Natural killer cell (primary cell): ENCODE measurements at regions not wholly inside any gene's neighbourhood (a gene's known extent, or its start where the extent isn't known, plus 50 kb on each side); places are given as distances from the start of the nearest gene placed in this dataset.
A peak's percentile ranks its signal among the peaks of the same experiment; 100 is the strongest.

Experiments used
- ATAC-seq, 3 donors: fragments of 150-1000 bp in 2 of 3; fragments of 200-7000 bp in 1 of 3; cut with Tn5 transposase; 1 replicate in 1 of 3; 2 replicates in 2 of 3; pipeline ENCODE4 v1.10.0; 2021; ENCODE audit warnings: mild to moderate bottlenecking in 2 of 3, moderate library complexity in 2 of 3
- DNase-seq, 2 donors: peaks; one replicate each; pipeline versions ENCODE4 v3.0.0 to v3.0.0-alpha.2; 2013 to 2021; ENCODE audit warnings: mixed read lengths in 1 of 2
- H3K27ac ChIP-seq: one replicate; pipeline ENCODE4 v1.5.1; 2013; ENCODE audit warnings: mild to moderate bottlenecking, low read length
- H3K27me3 ChIP-seq: one replicate; pipeline ENCODE4 v1.6.1; 2013; ENCODE audit warnings: low read length; ENCODE audit not compliant: control insufficient read depth, insufficient read depth
- H3K36me3 ChIP-seq: one replicate; pipeline ENCODE4 v1.6.1; 2013; ENCODE audit warnings: low read length; ENCODE audit not compliant: control insufficient read depth, insufficient read depth
- H3K4me1 ChIP-seq: one replicate; pipeline ENCODE4 v1.6.1; 2013; ENCODE audit warnings: low read length; ENCODE audit not compliant: control insufficient read depth, insufficient read depth
- H3K4me3 ChIP-seq: one replicate; pipeline ENCODE4 v1.5.1; 2013; ENCODE audit warnings: low read length
- H3K9me3 ChIP-seq: one replicate; pipeline ENCODE4 v1.6.1; 2013; ENCODE audit warnings: low read length; ENCODE audit not compliant: control insufficient read depth, insufficient read depth
- H3K27ac Mint-ChIP-seq, 2 donors: one replicate each; pipeline ENCODE4 v1.8.0; 2022; ENCODE audit warnings: mild to moderate bottlenecking in 2 of 2, mixed read lengths in 2 of 2, moderate library complexity in 1 of 2
- H3K27me3 Mint-ChIP-seq, 2 donors: one replicate each; pipeline ENCODE4 v1.8.0; 2022; ENCODE audit warnings: low read depth in 2 of 2, mixed read lengths in 2 of 2
- H3K36me3 Mint-ChIP-seq: one replicate; pipeline ENCODE4 v1.8.0; 2022; ENCODE audit warnings: mixed read lengths
- H3K4me1 Mint-ChIP-seq, 2 donors: one replicate each; pipeline ENCODE4 v1.8.0; 2022; ENCODE audit warnings: mixed read lengths in 2 of 2
- H3K4me3 Mint-ChIP-seq: one replicate; pipeline ENCODE4 v1.8.0; 2022; ENCODE audit warnings: mild to moderate bottlenecking, moderate library complexity, mixed read lengths
- H3K9me3 Mint-ChIP-seq, 2 donors: one replicate each; pipeline ENCODE4 v1.8.0; 2022; ENCODE audit warnings: mixed read lengths in 2 of 2
- WGBS: methylation state at CpG from one replicate; pipeline ENCODE4 v1.1.7; 2013; ENCODE audit warnings: missing lambda C conversion rate; ENCODE audit not compliant: insufficient coverage; 5-methylcytosine and 5-hydroxymethylcytosine counted together
- intact Hi-C: fragments of 100-400 bp; cut with micrococcal nuclease; formaldehyde crosslinking; loops from one replicate; pipeline ENCODE4 v1.14.2; 2022
- TF ChIP-seq, protein P1 (sequence below): fragments of 200-600 bp; IDR thresholded peaks from one replicate; pipeline ENCODE4 v1.8.0; 2022; ENCODE audit warnings: antibody characterized with exemption

GRCh38 chr6:134519465-134519864 is 201.6 kb upstream of the SGK1 start:
- peaks cover 6 to 12% of the 10 kb centered on the region in 2 donors for H3K4me1 Mint-ChIP-seq
- H3K4me3 ChIP-seq: no peak overlapping the region

GRCh38 chr6:134517868-134518267 is 200.0 kb upstream of the SGK1 start:
- Mint-ChIP-seq H3K27ac (no peak overlapping the region), H3K4me1 (peaks cover 6 to 12% of the 10 kb centered on the region in 2 donors)

More at GRCh38 chr6:134519465-134519864, 201.6 kb upstream of the SGK1 start:
- no peaks in the 10 kb centered on the region for H3K36me3 ChIP-seq
- DNase-seq: peak in 1 of 2 donors; percentile 76
- ATAC-seq: peak in 2 of 3 donors; percentile 67 to 76
- peaks cover 3% of the 10 kb centered on the region for H3K4me1 ChIP-seq
- TF ChIP-seq, protein P1, sequence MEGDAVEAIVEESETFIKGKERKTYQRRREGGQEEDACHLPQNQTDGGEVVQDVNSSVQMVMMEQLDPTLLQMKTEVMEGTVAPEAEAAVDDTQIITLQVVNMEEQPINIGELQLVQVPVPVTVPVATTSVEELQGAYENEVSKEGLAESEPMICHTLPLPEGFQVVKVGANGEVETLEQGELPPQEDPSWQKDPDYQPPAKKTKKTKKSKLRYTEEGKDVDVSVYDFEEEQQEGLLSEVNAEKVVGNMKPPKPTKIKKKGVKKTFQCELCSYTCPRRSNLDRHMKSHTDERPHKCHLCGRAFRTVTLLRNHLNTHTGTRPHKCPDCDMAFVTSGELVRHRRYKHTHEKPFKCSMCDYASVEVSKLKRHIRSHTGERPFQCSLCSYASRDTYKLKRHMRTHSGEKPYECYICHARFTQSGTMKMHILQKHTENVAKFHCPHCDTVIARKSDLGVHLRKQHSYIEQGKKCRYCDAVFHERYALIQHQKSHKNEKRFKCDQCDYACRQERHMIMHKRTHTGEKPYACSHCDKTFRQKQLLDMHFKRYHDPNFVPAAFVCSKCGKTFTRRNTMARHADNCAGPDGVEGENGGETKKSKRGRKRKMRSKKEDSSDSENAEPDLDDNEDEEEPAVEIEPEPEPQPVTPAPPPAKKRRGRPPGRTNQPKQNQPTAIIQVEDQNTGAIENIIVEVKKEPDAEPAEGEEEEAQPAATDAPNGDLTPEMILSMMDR: no peak
- H3K4me3 Mint-ChIP-seq: no peak overlapping the region
- no peak overlapping the region for H3K27ac ChIP-seq
- no peaks in the 10 kb centered on the region for H3K27me3 Mint-ChIP-seq
- H3K27me3 ChIP-seq: no peaks in the 10 kb centered on the region
- no peaks in the 10 kb centered on the region for H3K9me3 Mint-ChIP-seq
- WGBS: 4% methylated on average over 4 of the region's 4 CpGs
- H3K9me3 ChIP-seq: no peaks in the 10 kb centered on the region
- H3K36me3 Mint-ChIP-seq: no peaks in the 10 kb centered on the region
- peak overlapping the region in 1 of 2 donors; percentile 23 for H3K27ac Mint-ChIP-seq
- intact Hi-C loops: no loop called here

DNA sequence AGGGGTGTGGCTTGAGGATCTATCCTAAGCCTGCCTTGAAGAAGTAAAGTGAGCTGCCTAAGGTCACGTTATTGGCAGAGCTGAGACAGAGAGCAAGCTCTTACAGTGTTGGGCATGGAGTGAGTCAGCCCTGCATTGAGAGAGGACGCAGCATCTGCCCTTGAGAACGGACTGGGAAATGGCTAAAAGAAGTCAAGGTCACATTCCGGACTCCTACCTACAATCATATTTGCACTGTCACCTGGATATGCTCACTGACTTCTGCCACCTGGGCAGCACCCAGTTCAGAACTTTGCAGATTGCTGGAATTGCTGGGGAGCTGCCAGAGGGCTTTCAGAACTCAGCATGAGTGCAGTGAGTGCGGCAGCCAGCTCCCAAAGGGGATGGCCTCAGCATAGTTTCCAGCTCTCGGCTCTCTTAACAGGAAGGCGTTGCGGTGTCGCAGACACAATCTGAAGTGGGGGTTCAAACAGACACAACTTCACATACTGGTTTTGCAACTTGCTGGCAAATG is 199.3 kb upstream of the SGK1 start:
- 88% methylated on average over 9 of the region's 9 CpGs for WGBS
- Mint-ChIP-seq H3K36me3 (no peaks in the 10 kb centered on the region), H3K4me1 (peaks cover 6 to 12% of the 10 kb centered on the region in 2 donors), H3K9me3 (no peaks in the 10 kb centered on the region), H3K27me3 (no peaks in the 10 kb centered on the region), H3K4me3 (no peak overlapping the region), H3K27ac (no peak overlapping the region)
- intact Hi-C loops: no loop called here
- Histone ChIP-seq H3K27ac (no peak overlapping the region), H3K9me3 (no peaks in the 10 kb centered on the region), H3K27me3 (no peaks in the 10 kb centered on the region), H3K4me3 (no peak overlapping the region), H3K4me1 (peaks cover 3% of the 10 kb centered on the region), H3K36me3 (no peaks in the 10 kb centered on the region)
- peak in 1 of 2 donors; percentile 26 for DNase-seq
- ATAC-seq: no peak
- TF ChIP-seq, protein P1: no peak

More at GRCh38 chr6:134517868-134518267, 200.0 kb upstream of the SGK1 start:
- Mint-ChIP-seq H3K4me3 (no peak overlapping the region), H3K27me3 (no peaks in the 10 kb centered on the region), H3K36me3 (no peaks in the 10 kb centered on the region), H3K9me3 (no peaks in the 10 kb centered on the region)
- intact Hi-C loops: no loop called here
- Histone ChIP-seq H3K4me1 (peaks cover 3% of the 10 kb centered on the region), H3K4me3 (no peak overlapping the region), H3K36me3 (no peaks in the 10 kb centered on the region), H3K27ac (no peak overlapping the region), H3K27me3 (no peaks in the 10 kb centered on the region), H3K9me3 (no peaks in the 10 kb centered on the region)
- ATAC-seq: no peak
- TF ChIP-seq, protein P1: no peak
- DNase-seq: no peak
- WGBS: 89% methylated on average over 5 of the region's 5 CpGs

GRCh38 chr6:134516582-134516981 is 198.7 kb upstream of the SGK1 start:
- H3K4me1 ChIP-seq: peaks cover 3% of the 10 kb centered on the region
- DNase-seq (no peak), ATAC-seq (no peak)
- intact Hi-C loops: no loop called here
- Mint-ChIP-seq H3K27ac (no peak overlapping the region), H3K9me3 (no peaks in the 10 kb centered on the region), H3K4me3 (no peak overlapping the region), H3K36me3 (no peaks in the 10 kb centered on the region), H3K4me1 (peaks cover 6 to 12% of the 10 kb centered on the region in 2 donors), H3K27me3 (no peaks in the 10 kb centered on the region)
- WGBS: 88% methylated on average over 3 of the region's 3 CpGs
- TF ChIP-seq, protein P1: no peak
- no peak overlapping the region for H3K4me3 ChIP-seq
- no peaks in the 10 kb centered on the region for H3K27me3 ChIP-seq
- H3K9me3 ChIP-seq: no peaks in the 10 kb centered on the region
- no peak overlapping the region for H3K27ac ChIP-seq
- H3K36me3 ChIP-seq: no peaks in the 10 kb centered on the region
